Mesodermal cell (in vitro differentiated cells): ENCODE measurements at regions not wholly inside any gene's neighbourhood (a gene's known extent, or its start where the extent isn't known, plus 50 kb on each side); places are given as distances from the start of the nearest gene placed in this dataset.
"Not testable (repeated sequence)": the region's sequence is repeated elsewhere in the genome, so short reads cannot be mapped to it uniquely, and the experiment has no call there.

Experiments
- H3K27ac ChIP-seq: 2 replicates; pipeline ENCODE4 v1.7.0; 2013; ENCODE audit warnings: mild to moderate bottlenecking, low read depth, low read length, moderate library complexity; ENCODE audit not compliant: severe bottlenecking
- H3K36me3 ChIP-seq: 2 replicates; pipeline ENCODE4 v1.7.1; 2013; ENCODE audit warnings: mild to moderate bottlenecking, low read length, moderate library complexity; ENCODE audit not compliant: control insufficient read depth, insufficient read depth
- H3K4me1 ChIP-seq: one replicate; pipeline ENCODE4 v1.7.1; 2013; ENCODE audit warnings: mild to moderate bottlenecking, low read length; ENCODE audit not compliant: insufficient read depth, control insufficient read depth, poor library complexity, severe bottlenecking
- H3K4me3 ChIP-seq: 2 replicates; pipeline ENCODE4 v1.7.0; 2013; ENCODE audit warnings: low read length, control low read depth, mild to moderate bottlenecking; ENCODE audit not compliant: insufficient read depth, poor library complexity, severe bottlenecking; ENCODE audit errors: extremely low read depth
- H3K9me3 ChIP-seq: 2 replicates; pipeline ENCODE4 v1.7.1; 2013; ENCODE audit warnings: mild to moderate bottlenecking, low read length, moderate library complexity; ENCODE audit not compliant: control insufficient read depth
- WGBS, 2 experiments: methylation state at CpG; one replicate each; pipeline ENCODE4 v1.1.5; 2013; ENCODE audit warnings: missing lambda C conversion rate in 2 of 2; ENCODE audit not compliant: insufficient coverage in 2 of 2; 5-methylcytosine and 5-hydroxymethylcytosine counted together

DNA sequence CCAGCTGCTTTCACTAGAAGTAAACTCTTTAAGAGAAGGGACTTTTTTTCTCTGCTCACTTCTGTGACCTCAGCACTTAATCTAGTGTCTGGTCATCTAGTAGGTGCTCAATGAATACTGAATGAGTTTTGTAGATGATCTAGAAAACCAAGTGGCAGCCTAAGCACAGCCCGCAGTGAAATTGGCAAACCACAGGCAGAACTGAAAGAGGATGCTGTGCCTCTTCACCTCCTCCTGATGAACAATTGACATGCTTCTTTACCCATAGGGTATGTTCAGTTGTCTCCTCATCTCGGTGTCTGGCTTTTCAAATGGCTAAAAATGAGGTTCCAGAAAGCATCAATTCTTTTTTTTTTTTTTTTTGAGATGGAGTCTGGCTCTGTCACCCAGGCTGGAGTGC is 399.5 kb downstream of the RMST start:
- H3K9me3 ChIP-seq, result no peaks in the 10 kb centered on the region
- H3K27ac ChIP-seq, result no peak overlapping the region
- H3K36me3 ChIP-seq, result no peaks in the 10 kb centered on the region
- no peaks in the 10 kb centered on the region for H3K4me1 ChIP-seq
- WGBS, 2 experiments, result 100% methylated on average over 1 of the region's 2 CpGs
- H3K4me3 ChIP-seq, result no peak overlapping the region

DNA sequence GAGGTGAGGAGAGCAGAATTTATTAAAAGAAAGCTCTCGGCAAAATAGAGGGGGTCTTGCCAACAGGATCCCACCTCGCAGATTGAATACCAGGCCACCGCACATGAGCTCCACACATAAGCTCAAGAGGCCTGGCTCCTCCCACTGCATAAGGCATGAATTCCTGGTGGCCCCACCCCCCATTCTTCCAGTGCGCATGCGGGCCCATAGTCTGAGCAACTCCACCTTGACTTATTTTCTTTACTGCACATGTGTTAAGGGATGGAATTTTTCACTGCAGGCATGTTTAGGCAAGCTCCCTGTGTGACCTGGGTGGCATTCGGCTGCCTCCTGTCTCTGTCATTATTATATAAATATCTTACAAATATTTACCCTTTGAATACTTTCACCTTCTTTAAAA is 412.5 kb downstream of the RMST start:
- Histone ChIP-seq H3K4me1 (no peaks in the 10 kb centered on the region), H3K9me3 (no peaks in the 10 kb centered on the region), H3K36me3 (no peaks in the 10 kb centered on the region), H3K4me3 (no peak overlapping the region), H3K27ac (no peak overlapping the region)
- 95% methylated on average over 3 of the region's 6 CpGs; no CpG with 5 or more reads in 1 of the 2 experiments for WGBS, 2 experiments

DNA sequence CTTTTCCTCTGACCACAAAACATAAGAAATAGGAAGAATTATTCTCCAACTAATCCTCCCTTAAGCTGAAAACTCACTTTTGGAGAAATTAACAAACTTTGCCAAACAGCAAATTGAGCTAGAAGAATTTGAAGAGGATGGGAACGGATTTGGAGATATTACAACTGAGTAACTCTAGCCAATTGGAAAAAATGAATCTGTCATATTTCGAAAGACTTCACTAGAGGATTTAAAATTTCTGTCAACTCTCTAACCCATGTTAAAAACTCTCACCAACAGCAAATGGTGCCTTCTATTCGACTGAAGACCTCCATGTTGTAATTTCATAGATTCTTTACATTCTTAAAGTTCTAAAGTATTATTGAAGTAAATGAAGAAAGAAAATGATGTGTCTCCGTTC is 414.2 kb downstream of the RMST start:
- WGBS, 2 experiments, result no CpG with 5 or more reads among the region's 4 CpGs
- Histone ChIP-seq H3K9me3 (no peaks in the 10 kb centered on the region), H3K4me3 (no peak overlapping the region), H3K4me1 (no peaks in the 10 kb centered on the region), H3K36me3 (no peaks in the 10 kb centered on the region), H3K27ac (no peak overlapping the region)

DNA sequence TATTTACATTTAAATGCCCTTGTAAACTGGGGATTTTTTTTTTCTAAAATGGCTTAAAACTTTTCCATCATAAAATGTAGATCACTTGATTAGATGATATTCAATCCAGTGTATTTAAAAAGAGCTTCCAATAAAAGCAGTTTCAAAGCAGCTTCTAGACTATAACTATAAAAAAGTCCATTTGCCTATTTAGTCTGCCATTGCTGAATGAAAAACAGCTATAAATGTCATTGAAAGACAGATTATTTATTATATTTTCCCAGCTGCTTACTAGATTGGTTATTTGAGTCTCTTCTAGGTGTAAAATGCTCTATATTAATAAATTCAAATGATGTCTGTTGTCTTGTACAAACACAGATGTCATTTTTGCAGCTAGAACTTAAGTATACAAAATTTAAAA is 414.8 kb downstream of the RMST start:
- no peaks in the 10 kb centered on the region for H3K9me3 ChIP-seq
- H3K4me3 ChIP-seq, result no peak overlapping the region
- no peaks in the 10 kb centered on the region for H3K36me3 ChIP-seq
- no peak overlapping the region for H3K27ac ChIP-seq
- no peaks in the 10 kb centered on the region for H3K4me1 ChIP-seq

DNA sequence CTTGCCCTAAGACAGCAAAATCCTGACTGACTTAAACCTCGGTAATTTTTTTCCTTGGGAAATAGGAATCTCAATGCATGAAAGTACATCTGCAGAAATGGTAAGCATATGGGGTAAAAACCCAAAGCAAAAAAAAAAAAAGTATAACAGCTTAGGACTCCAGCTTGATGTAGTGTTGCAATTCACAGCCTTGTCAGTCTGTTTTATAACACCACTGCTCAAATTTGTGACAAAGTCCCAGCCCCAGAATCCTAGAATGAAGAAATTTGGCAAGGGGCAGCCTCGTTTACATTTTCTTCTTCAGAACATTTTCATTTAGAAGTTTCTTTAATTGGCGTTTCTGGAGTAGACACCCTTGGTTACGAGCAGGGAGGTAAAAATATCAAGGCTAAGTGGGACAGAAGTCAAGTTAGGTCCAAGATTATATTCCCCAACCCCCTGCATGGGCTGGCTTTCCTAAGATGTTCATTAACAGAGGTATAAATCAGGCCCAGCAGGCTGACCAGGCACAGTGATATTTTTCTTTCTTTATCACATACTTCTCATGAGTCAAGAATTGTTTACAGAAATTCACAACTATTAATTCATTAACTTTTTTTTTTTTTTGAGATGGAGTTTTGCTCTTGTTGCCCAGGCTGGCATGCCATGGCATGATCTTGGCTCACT is 424.0 kb downstream of the RMST start:
- WGBS, 2 experiments, result 83 to 100% methylated on average over 2 of the region's 4 CpGs
- Histone ChIP-seq H3K36me3 (no peaks in the 10 kb centered on the region), H3K4me3 (no peak overlapping the region), H3K27ac (no peak overlapping the region), H3K4me1 (no peaks in the 10 kb centered on the region), H3K9me3 (no peaks in the 10 kb centered on the region)

DNA sequence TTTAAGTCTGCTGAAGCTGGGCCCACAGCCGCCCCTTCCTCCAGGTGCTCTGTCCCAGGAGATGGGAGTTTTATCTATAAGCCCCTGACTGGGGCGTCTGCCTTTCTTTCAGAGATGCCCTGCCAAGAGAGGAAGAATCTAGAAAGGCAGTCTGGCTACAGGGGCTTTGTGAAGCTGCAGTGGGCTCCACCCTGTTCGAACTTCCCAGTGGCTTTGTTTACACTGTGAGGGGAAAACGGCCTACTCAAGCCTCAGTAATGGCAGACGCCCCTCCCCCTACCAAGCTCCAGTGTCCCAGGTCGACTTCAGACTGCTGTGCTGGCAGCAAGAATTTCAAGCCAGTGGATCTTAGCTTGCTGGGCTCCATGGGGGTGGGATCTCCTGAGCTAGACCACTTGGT is 435.3 kb downstream of the RMST start:
- H3K9me3 ChIP-seq, H3K4me1 ChIP-seq, H3K27ac ChIP-seq, H3K4me3 ChIP-seq, H3K36me3 ChIP-seq: not testable (repeated sequence)
- 59 to 64% methylated on average over 2 to 5 of the region's 6 CpGs for WGBS, 2 experiments

DNA sequence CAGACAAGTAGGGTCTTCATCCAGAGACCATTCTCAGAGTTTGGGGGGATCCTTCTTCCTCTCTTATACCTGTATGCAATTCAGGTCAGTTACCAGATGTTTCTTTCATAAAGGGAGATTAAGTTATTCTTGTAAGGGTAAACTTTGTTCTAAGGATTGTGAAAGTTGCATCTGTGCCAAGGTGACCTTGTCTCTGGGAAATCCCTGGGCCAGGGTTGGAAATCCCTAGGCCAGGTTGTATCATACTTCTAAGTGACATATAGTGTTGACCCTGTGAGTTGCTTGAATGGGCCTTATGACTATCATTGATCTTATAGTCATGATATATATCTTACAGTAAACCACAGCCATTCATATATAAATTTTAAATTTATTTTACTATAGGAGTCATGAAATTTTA is 436.9 kb downstream of the RMST start:
- H3K36me3 ChIP-seq, result no peaks in the 10 kb centered on the region
- H3K27ac ChIP-seq, result no peak overlapping the region
- H3K9me3 ChIP-seq, result no peaks in the 10 kb centered on the region
- H3K4me3 ChIP-seq, result no peak overlapping the region
- H3K4me1 ChIP-seq, result no peaks in the 10 kb centered on the region

DNA sequence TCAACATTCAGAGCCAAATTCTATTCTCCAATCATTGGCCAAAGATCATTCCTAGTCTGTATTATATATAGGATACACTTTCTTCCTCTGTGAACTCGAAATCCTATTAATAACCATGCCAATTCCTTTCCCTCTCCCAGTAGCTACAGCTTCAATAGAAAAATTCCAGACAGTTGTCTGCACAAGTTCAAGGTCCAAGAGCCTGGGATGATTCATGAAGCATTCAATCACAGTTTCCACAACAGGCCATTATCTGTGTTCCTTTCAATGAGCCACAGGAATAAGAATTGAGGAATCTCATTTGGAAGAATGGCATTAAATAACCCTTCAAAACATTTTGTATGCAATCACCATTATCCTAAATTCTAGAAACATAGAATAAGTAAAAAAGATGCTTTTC is 437.4 kb downstream of the RMST start:
- 100% methylated on average over 1 of the region's 1 CpG; no CpG with 5 or more reads in 1 of the 2 experiments for WGBS, 2 experiments
- Histone ChIP-seq H3K27ac (no peak overlapping the region), H3K4me3 (no peak overlapping the region), H3K4me1 (no peaks in the 10 kb centered on the region), H3K36me3 (no peaks in the 10 kb centered on the region), H3K9me3 (no peaks in the 10 kb centered on the region)

DNA sequence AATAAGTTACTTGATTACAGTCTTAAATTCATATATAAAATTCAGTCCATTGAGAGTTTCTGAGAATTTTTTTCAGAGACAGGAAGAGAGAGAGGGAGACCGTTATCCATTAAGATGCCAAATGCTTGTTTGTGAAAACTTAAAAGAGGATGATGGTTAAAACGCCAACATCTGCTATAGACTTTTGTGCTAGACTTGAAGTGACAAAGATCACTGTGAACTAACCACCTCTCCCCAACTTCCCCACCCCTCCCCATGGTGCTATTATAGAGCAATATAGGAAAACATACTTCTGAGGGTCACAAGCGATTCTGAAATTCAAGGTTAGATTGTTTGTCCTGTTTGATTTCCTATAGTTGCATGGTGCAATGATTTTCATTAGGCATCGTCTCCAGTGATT is 440.8 kb downstream of the RMST start:
- no peaks in the 10 kb centered on the region for H3K36me3 ChIP-seq
- no peaks in the 10 kb centered on the region for H3K4me1 ChIP-seq
- no peak overlapping the region for H3K4me3 ChIP-seq
- H3K9me3 ChIP-seq, result no peaks in the 10 kb centered on the region
- no peak overlapping the region for H3K27ac ChIP-seq
- WGBS, 2 experiments, result 80 to 100% methylated on average over 1 of the region's 4 CpGs

DNA sequence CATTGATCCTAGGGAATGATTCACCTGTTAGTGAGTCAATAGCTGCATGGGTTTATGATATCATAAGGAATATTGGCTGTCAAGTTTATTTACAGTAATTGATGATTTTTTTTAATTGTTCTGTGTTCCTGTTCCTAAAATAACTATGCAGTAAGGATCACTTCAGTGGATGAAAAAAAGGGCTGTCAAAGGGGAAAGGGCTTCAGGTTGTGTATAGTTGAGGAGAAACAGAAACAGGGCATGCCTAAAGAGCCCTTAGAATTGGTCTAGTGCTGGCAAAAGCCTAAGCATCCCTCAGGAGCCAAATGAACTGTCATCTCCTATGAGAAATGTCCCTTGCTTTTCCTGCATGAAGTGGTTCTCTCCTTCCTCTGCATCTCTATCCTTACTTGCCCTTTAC is 444.9 kb downstream of the RMST start:
- Histone ChIP-seq H3K4me1 (no peaks in the 10 kb centered on the region), H3K27ac (no peak overlapping the region), H3K9me3 (no peaks in the 10 kb centered on the region), H3K4me3 (no peak overlapping the region), H3K36me3 (no peaks in the 10 kb centered on the region)

DNA sequence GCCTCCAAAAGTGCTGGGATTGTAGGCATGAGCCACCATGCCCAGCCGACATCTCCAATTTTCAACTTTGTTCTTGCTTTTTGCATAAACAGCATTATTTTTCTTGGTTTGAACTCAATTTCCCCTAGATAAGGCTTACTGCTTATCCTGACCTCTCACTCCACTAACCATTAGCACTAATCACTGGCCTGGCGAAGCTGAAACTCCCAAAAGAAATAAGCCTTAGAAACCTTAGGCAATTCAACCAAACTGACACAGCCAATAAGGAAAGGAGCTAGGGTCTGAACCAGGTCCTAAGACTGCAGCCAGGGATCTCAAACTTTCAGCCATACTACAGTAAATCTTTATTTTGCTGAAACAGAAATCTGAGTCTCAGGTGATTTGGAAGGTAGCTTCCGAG is 448.0 kb downstream of the RMST start:
- Histone ChIP-seq H3K4me3 (no peak overlapping the region), H3K27ac (no peak overlapping the region), H3K9me3 (no peaks in the 10 kb centered on the region), H3K36me3 (no peaks in the 10 kb centered on the region), H3K4me1 (no peaks in the 10 kb centered on the region)
- WGBS, 2 experiments, result 76 to 90% methylated on average over 2 to 3 of the region's 3 CpGs
